ENCODE measurements at regions not wholly inside any gene's neighbourhood (a gene's known extent, or its start where the extent isn't known, plus 50 kb on each side); places are given as distances from the start of the nearest gene placed in this dataset.

- no peak for DNase-seq (ENCODE audit: low read depth)
Observed at GRCh38 chr19:23999821-24000610, 85.3 kb downstream of the ZNF726 start.

DNA sequence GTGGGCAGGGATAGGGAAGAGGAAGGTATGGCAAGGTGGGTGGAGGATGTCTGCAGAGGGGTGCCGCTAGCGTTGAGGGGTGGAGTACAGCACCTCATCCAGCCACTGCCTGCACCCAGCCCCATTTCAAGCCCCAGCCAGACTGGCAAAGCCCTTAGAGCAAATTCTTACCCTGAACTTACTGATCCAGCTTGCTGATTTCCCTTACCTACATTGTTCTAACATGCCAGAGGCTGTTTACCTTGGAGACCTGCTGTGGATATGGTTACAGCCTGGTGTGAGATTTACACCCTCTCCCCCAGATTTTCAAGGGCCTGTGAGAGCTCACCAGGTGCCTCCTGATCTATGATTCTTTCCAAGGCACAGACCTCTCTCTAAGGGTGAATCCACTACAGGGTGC, 86.0 kb downstream of the ZNF726 start:
- TF ChIP-seq CTCF (IDR thresholded peaks at IDR 0.05; ENCODE audit: low read depth, low read length, missing control alignments) = no peak
- H3K4me3 ChIP-seq (ENCODE audit: low read depth, low read length) = no peak overlapping the region
- no peak for DNase-seq (ENCODE audit: low read depth)
- in situ Hi-C loops (cut with HindIII; ENCODE audit: low sequenced_read_pairs) = no loop called here

More at GRCh38 chr19:23999821-24000610, 85.3 kb downstream of the ZNF726 start:
- in situ Hi-C loops (cut with HindIII; ENCODE audit: low sequenced_read_pairs) = no loop called here
- TF ChIP-seq CTCF (IDR thresholded peaks at IDR 0.05; ENCODE audit: low read depth, low read length, missing control alignments) = no peak
- H3K4me3 ChIP-seq (ENCODE audit: low read depth, low read length) = no peak overlapping the region

- H3K4me3 ChIP-seq (ENCODE audit: low read depth, low read length) = no peak overlapping the region
- in situ Hi-C loops (cut with HindIII; ENCODE audit: low sequenced_read_pairs) = no loop called here
- no peak for TF ChIP-seq CTCF (IDR thresholded peaks at IDR 0.05; ENCODE audit: low read depth, low read length, missing control alignments)
- DNase-seq (ENCODE audit: low read depth) = no peak
Observed at GRCh38 chr19:24002256-24002945, 84.6 kb upstream of the ZNF254 start.

DNA sequence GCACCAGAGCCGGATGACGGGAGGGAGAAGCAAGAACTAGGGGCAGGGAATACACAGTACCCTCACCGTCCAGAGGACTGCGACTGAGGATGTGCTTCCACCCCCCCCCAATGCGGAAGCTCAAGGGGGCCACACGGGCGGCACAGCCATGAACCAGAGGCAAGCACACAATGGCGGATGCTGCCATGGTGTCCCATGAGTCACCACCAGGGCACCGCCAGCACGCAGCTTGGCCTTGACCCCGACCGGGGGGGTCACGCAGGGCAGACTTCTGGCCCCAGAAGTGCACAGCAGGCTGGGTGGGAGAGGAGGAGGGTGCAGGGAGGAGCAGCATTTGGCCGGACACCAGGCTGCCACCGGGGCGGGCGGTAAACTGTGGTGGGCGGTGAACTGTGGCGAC, 83.5 kb upstream of the ZNF254 start:
- DNase-seq (ENCODE audit: low read depth) = no peak
- H3K4me3 ChIP-seq (ENCODE audit: low read depth, low read length) = no peak overlapping the region
- in situ Hi-C loops (cut with HindIII; ENCODE audit: low sequenced_read_pairs) = no loop called here
- no peak for TF ChIP-seq CTCF (IDR thresholded peaks at IDR 0.05; ENCODE audit: low read depth, low read length, missing control alignments)

GRCh38 chr19:24004166-24004565, 82.8 kb upstream of the ZNF254 start:
- no peak for DNase-seq (ENCODE audit: low read depth)
- no peak overlapping the region for H3K4me3 ChIP-seq (ENCODE audit: low read depth, low read length)
- TF ChIP-seq CTCF (IDR thresholded peaks at IDR 0.05; ENCODE audit: low read depth, low read length, missing control alignments) = no peak
- in situ Hi-C loops (cut with HindIII; ENCODE audit: low sequenced_read_pairs) = no loop called here

- H3K4me3 ChIP-seq (ENCODE audit: low read depth, low read length) = no peak overlapping the region
- no peak for DNase-seq (ENCODE audit: low read depth)
- in situ Hi-C loops (cut with HindIII; ENCODE audit: low sequenced_read_pairs) = no loop called here
- TF ChIP-seq CTCF (IDR thresholded peaks at IDR 0.05; ENCODE audit: low read depth, low read length, missing control alignments) = no peak
Observed at GRCh38 chr19:24029941-24030636, 56.9 kb upstream of the ZNF254 start.

Measured in astrocyte of the cerebellum (primary cell).